KMS-11 (cell line): ENCODE measurements at regions not wholly inside any gene's neighbourhood (a gene's known extent, or its start where the extent isn't known, plus 50 kb on each side); places are given as distances from the start of the nearest gene placed in this dataset.

ENCODE experiments used
- H2AFZ ChIP-seq: fragments of 200-600 bp; sonication (generic); 2 replicates; pipeline ENCODE4 v1.6.1; 2016; ENCODE audit warnings: antibody characterized with exemption, mixed run types, low read depth
- H3K27ac ChIP-seq: fragments of 200-600 bp; sonication (generic); 2 replicates; pipeline ENCODE4 v1.6.1; 2016; ENCODE audit warnings: mild to moderate bottlenecking, mixed run types
- H3K27me3 ChIP-seq: fragments of 200-600 bp; sonication (generic); 2 replicates; pipeline ENCODE4 v1.6.1; 2017; ENCODE audit warnings: mild to moderate bottlenecking, low read depth, mixed run types, moderate library complexity; ENCODE audit not compliant: insufficient read depth
- H3K36me3 ChIP-seq: fragments of 200-600 bp; sonication (generic); 2 replicates; pipeline ENCODE4 v1.6.1; 2017; ENCODE audit warnings: mild to moderate bottlenecking, mixed run types; ENCODE audit not compliant: insufficient read depth
- H3K4me1 ChIP-seq: fragments of 200-600 bp; sonication (generic); 2 replicates; pipeline ENCODE4 v1.6.1; 2016; ENCODE audit warnings: mild to moderate bottlenecking, low read depth, mixed run types; ENCODE audit not compliant: poor library complexity, severe bottlenecking
- H3K4me2 ChIP-seq: fragments of 200-600 bp; sonication (generic); 2 replicates; pipeline ENCODE4 v1.7.0; 2016; ENCODE audit warnings: mild to moderate bottlenecking, mixed run types
- H3K4me3 ChIP-seq: fragments of 200-600 bp; sonication (generic); IDR thresholded peaks from 2 replicates; pipeline ENCODE4 v1.6.1; 2017; ENCODE audit warnings: low read depth, low read length, mixed read lengths; ENCODE audit not compliant: insufficient read depth
- H3K79me2 ChIP-seq: fragments of 200-600 bp; sonication (generic); 2 replicates; pipeline ENCODE4 v1.6.1; 2016; ENCODE audit warnings: low read depth, mixed run types; ENCODE audit not compliant: insufficient read depth
- H3K9ac ChIP-seq: fragments of 200-600 bp; sonication (generic); 2 replicates; pipeline ENCODE4 v1.6.1; 2016; ENCODE audit warnings: mild to moderate bottlenecking, mixed run types
- H4K20me1 ChIP-seq: fragments of 200-600 bp; sonication (generic); 2 replicates; pipeline ENCODE4 v1.6.1; 2016; ENCODE audit warnings: mild to moderate bottlenecking, mixed run types; ENCODE audit not compliant: insufficient read depth
- TF ChIP-seq, protein P1 (sequence below): fragments of 200-600 bp; sonication (generic); conservative IDR thresholded peaks from 2 replicates; pipeline ENCODE4 v1.6.1; 2017; ENCODE audit warnings: low read depth, mild to moderate bottlenecking, antibody characterized with exemption, low read length, moderate library complexity, mixed read lengths

DNA sequence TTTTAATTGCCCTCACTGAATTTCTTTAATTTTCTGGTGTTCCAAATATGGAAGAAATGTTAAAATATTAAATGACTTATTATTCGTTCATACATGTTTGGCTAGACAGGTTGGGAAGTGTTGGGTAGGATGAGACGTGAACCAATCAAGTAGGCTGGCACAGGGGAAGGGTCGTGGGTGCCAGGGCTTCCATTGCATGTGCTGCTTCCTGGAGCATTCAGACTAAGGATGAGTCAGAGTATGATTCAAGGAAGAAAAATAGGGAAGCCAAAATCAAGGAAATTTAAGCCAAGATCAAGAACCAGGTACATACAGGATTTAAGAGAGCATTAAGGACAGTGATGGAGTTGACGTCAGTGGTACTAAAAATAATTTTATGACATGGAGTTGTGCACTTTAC is 2068.0 kb downstream of the MAT2B start:
- no peak overlapping the region for H3K9ac ChIP-seq
- H4K20me1 ChIP-seq = no peaks in the 10 kb centered on the region
- no peak overlapping the region for H2AFZ ChIP-seq
- TF ChIP-seq, protein P1, sequence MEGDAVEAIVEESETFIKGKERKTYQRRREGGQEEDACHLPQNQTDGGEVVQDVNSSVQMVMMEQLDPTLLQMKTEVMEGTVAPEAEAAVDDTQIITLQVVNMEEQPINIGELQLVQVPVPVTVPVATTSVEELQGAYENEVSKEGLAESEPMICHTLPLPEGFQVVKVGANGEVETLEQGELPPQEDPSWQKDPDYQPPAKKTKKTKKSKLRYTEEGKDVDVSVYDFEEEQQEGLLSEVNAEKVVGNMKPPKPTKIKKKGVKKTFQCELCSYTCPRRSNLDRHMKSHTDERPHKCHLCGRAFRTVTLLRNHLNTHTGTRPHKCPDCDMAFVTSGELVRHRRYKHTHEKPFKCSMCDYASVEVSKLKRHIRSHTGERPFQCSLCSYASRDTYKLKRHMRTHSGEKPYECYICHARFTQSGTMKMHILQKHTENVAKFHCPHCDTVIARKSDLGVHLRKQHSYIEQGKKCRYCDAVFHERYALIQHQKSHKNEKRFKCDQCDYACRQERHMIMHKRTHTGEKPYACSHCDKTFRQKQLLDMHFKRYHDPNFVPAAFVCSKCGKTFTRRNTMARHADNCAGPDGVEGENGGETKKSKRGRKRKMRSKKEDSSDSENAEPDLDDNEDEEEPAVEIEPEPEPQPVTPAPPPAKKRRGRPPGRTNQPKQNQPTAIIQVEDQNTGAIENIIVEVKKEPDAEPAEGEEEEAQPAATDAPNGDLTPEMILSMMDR = no peak
- no peaks in the 10 kb centered on the region for H3K4me1 ChIP-seq
- no peaks in the 10 kb centered on the region for H3K27me3 ChIP-seq
- no peak overlapping the region for H3K4me2 ChIP-seq
- H3K79me2 ChIP-seq = no peaks in the 10 kb centered on the region
- H3K36me3 ChIP-seq = no peaks in the 10 kb centered on the region
- no peak overlapping the region for H3K27ac ChIP-seq
- H3K4me3 ChIP-seq = no peak overlapping the region

DNA sequence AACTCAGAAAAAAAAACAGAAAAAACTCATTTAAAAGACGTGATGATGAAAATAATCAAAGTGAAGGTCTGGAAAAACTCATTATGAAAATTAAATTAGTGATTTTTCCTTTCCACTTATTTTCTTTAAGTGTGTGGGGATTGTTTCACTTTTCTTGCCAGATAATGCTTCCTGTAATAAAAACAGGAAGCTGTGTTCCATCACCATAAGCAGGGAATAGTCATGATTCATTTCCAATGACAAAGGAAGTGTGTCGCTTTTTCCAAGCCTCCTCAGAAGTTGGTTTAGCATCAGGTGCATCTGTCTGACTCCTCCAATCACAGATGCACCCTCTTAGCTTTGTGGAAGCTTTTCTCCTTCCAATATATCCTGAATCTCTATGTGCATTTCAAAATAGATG is 2068.7 kb downstream of the MAT2B start:
- Histone ChIP-seq H2AFZ (no peak overlapping the region), H3K79me2 (no peaks in the 10 kb centered on the region), H3K27ac (no peak overlapping the region), H3K4me2 (no peak overlapping the region), H3K27me3 (no peaks in the 10 kb centered on the region), H3K36me3 (no peaks in the 10 kb centered on the region), H3K4me3 (no peak overlapping the region), H4K20me1 (no peaks in the 10 kb centered on the region), H3K4me1 (no peaks in the 10 kb centered on the region), H3K9ac (no peak overlapping the region)
- TF ChIP-seq, protein P1 = no peak

DNA sequence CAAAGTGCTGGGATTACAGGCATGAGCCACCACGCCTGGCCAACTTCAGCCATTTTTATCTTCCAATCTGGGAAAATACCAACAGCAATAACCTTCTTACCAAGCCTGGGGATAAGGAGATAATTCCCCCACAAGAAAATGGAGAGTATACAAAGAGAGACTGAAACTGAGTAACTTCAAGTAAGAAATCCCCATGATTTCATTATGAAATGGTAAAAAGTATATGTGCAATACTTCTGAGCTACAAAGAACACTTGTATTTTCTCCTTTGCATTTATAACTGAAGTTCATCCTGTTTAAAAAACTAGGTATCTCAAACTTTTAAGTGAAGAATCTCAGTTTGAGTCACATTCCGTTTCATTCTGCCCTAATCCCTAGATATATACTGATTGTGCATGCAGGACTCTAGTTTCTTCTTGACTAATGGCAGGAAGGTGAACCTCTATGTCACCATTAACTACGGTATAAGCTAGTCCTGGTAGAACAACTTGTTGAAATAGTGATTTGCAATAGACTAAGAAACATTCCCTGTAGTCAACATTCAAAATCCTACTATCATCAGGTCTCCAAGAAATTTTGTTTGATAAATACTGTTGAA is 2071.4 kb downstream of the MAT2B start:
- no peak overlapping the region for H2AFZ ChIP-seq
- H3K4me1 ChIP-seq = no peaks in the 10 kb centered on the region
- H3K79me2 ChIP-seq = no peaks in the 10 kb centered on the region
- H4K20me1 ChIP-seq = no peaks in the 10 kb centered on the region
- no peak overlapping the region for H3K9ac ChIP-seq
- H3K4me2 ChIP-seq = no peak overlapping the region
- no peaks in the 10 kb centered on the region for H3K27me3 ChIP-seq
- H3K4me3 ChIP-seq = no peak overlapping the region
- TF ChIP-seq, protein P1 = no peak
- H3K36me3 ChIP-seq = no peaks in the 10 kb centered on the region
- H3K27ac ChIP-seq = no peak overlapping the region

DNA sequence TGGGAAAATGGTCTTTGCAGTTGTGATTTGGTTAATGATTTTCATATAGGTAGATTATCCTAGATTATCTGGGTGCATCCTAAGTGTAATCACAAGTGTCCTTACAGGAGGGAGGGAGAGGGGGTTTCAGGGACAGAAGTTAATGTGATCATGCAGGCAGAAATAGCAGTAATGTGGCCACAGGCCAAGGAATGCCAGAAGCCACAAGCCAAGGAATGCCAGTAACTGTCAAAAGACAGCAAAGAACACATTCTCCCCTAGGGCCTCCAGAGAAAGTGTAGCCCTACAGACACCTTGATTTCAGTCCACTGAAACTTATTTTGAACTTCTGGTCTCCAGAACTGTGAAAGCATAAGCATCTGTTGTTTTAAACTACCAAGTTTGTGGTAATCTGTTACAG is 2074.5 kb downstream of the MAT2B start:
- TF ChIP-seq, protein P1 = no peak
- H3K4me2 ChIP-seq = no peak overlapping the region
- no peak overlapping the region for H3K27ac ChIP-seq
- H3K4me3 ChIP-seq = no peak overlapping the region
- H3K9ac ChIP-seq = no peak overlapping the region
- H4K20me1 ChIP-seq = no peaks in the 10 kb centered on the region
- no peaks in the 10 kb centered on the region for H3K36me3 ChIP-seq
- H3K27me3 ChIP-seq = no peaks in the 10 kb centered on the region
- H3K79me2 ChIP-seq = no peaks in the 10 kb centered on the region
- H3K4me1 ChIP-seq = no peaks in the 10 kb centered on the region
- H2AFZ ChIP-seq = no peak overlapping the region
